ENCODE measurements at regions not wholly inside any gene's neighbourhood (a gene's known extent, or its start where the extent isn't known, plus 50 kb on each side); places are given as distances from the start of the nearest gene placed in this dataset.

GRCh38 chr12:125657681-125658080, 592.4 kb downstream of the AACS start:
- no peak for DNase-seq (ENCODE audit: low spot score)

GRCh38 chr12:125674554-125675338, 609.5 kb downstream of the AACS start:
- no peak for DNase-seq (ENCODE audit: low spot score)

- no peak for DNase-seq (ENCODE audit: low spot score)
These were observed 611.1 kb downstream of the AACS start for GRCh38 chr12:125676366-125676765.

GRCh38 chr12:125677829-125678228, 612.6 kb downstream of the AACS start:
- no peak for DNase-seq (ENCODE audit: low spot score)

GRCh38 chr12:125678589-125678993, 613.4 kb downstream of the AACS start:
- DNase-seq (ENCODE audit: low spot score), result no peak

DNA sequence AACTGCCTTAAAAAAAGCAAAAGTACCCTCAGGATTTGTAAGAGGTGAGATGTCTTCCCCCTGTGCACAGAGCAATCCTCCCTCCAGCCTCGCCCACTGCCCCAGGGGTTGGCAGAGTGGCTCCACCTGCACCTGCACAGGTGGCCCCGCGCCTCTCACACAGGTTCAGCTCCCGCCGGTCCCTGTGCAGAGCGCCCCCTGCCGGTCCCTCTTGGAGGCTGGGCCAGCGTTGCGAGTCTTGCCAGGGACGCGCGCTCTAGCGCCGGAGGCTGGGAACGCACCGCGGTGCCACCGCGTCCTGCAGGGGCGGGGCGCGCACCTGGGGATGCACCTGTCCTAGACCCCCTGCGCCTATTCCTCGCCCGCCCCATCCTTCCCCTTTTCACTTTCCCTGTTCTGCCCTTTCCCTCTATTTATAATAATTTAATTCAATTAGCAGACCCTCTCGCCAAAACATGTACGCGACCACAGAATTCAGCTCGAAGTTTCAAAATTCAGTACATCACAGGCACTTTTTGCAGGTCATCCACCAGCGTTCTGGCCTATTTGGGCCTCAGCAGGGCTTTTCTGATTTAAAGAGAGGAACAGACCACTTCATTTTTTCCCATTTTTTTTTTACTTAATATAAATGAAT, 618.6 kb downstream of the AACS start:
- no peak for DNase-seq (ENCODE audit: low spot score)

DNA sequence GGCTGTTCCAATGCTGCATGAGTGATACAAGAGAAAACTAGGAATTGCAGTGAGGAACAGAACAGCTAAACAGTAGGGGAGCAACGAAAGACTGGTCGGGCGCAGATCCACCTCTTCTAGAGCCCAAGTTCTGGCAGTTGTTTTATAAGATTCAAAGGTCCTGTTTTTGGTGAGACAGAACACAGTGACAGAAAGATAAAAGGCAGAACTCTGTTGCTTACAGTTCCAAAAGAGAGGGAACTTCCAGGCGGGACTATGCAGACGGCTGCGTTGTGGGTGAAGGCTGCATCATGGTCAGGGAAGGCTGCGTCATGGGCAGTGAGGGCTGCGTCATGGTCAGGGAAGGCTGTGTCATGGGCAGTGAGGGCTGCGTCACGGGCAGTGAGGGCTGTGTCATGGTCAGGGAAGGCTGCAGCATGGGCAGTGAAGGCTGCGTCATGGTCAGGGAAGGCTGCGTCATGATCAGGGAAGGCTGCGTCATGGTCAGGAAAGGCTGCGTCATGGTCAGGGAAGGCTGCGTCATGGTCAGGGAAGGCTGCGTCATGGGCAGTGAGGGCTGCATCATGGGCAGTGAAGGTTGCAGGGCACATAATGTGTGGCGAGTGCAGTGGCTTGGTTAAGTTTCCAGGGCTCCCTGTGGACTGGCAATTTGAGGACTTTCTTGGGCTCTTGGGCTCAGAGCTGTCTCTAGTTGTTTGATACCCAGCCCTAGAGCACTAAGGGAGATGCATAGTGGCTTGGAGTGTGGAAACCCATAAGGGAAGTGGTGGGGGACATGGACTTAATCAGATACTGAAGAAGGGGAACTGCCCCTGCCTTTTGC, 619.9 kb downstream of the AACS start:
- no peak for DNase-seq (ENCODE audit: low spot score)

GRCh38 chr12:125685915-125686314, 620.7 kb downstream of the AACS start:
- DNase-seq (ENCODE audit: low spot score), result no peak

GRCh38 chr12:125687403-125687802, 622.2 kb downstream of the AACS start:
- no peak for DNase-seq (ENCODE audit: low spot score)

- no peak for DNase-seq (ENCODE audit: low spot score)
These were observed 622.6 kb downstream of the AACS start for GRCh38 chr12:125687820-125688219.

GRCh38 chr12:125688223-125688622, 623.0 kb downstream of the AACS start:
- no peak for DNase-seq (ENCODE audit: low spot score)

DNA sequence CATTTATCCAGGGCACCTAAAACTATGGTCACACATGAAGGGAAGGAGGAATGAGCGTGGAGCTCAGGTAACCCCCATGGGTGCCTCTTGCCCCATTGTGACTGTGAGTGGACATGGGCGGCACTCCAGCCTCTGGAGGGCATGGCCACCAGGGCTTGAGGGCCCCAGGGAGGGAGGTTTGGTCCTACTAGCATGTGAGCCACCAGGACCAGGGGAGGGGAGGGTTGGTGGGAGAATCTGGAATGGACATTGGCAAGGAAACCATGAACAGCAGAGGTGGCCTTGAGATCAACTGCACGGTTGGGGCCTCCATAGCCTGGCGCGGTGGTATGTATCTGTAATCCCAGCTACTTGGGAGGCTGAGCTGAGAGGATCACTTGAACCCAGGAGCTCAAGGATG, 623.6 kb downstream of the AACS start:
- DNase-seq (ENCODE audit: low spot score), result no peak

GRCh38 chr12:125689576-125690410, 624.6 kb downstream of the AACS start:
- no peak for DNase-seq (ENCODE audit: low spot score)

GRCh38 chr12:125690841-125691240, 625.6 kb downstream of the AACS start:
- no peak for DNase-seq (ENCODE audit: low spot score)

DNA sequence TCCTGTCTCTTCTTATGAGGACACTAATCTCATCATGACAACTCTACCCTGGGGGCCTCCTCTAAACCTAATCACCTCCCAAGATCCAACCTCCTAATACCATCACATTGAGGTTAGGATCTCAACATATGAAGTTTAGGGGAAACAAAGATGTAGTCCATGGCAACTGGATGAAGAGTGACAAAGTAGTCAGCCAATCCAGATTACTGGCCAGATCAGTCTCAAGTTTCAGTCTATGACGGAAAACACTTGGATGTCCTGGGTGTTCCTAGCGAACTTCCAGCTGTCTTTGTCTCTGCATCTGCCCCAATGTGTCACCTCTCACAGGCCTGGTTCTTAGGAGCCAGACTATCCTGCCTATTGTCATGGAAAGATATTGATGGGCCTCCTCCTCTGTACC, 630.8 kb downstream of the AACS start:
- DNase-seq (ENCODE audit: low spot score), result no peak

DNA sequence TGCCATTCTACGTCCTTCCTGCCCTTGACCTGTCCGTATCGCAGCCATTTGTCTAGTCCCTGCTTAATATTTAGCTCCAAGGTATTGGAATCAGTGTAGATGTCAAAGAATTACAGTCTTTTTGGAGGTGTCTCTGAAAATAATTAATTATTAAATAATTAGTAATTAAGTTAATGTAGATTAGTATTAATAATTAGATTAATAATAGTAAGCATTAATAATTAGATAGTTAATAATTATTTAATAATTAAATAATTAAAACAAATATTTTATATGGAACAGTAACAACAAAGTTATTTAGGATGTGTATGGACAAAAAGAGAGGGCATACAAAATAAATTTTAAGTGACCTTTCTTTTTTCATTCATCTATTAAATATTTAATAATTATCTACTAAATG, 639.6 kb downstream of the AACS start:
- no peak for DNase-seq (ENCODE audit: low spot score)

DNA sequence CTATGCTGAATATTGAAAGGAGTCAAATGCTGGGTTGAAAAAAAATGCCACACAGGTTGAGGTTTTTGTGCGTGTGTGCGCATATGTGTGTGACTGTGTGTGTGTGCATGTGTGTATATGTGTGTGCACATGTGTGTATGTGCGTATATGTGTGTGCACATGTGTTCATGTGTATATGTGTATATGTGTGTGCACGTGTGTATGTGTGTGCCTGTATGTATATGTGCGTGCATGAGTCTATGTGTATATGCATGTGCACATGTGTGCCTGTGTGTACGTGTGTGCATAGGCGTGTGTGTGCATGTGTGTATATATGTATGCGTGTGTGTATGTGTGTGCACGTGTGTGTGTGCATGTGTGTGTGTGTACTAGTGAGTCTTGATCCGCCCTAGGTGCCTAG, 655.7 kb downstream of the AACS start:
- DNase-seq (ENCODE audit: low spot score), result no peak

GRCh38 chr12:125734137-125734536, 668.9 kb downstream of the AACS start:
- DNase-seq (ENCODE audit: low spot score), result peak; percentile 45

- no peak for DNase-seq (ENCODE audit: low spot score)
These were observed 673.0 kb downstream of the AACS start for GRCh38 chr12:125738211-125738610.

DNA sequence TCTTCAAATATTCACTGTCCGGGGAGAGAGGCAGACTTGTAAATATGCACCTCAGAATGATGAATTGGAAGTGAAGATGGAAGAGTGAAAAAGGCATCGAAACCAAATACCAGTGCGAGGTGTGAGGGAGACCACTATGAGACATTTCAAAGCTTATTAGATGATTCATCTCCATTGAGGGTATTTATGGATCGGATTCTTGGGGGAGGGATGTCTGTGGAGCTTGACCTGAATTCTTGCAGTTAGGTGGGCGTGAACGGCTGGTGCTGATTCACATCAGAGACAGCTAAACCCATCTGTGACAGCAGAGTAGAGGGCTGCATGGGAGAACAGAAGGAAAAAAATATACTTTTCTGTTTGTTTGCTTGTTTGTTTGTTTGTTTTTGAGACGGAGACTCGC, 677.2 kb downstream of the AACS start:
- DNase-seq (ENCODE audit: low spot score), result no peak

DNA sequence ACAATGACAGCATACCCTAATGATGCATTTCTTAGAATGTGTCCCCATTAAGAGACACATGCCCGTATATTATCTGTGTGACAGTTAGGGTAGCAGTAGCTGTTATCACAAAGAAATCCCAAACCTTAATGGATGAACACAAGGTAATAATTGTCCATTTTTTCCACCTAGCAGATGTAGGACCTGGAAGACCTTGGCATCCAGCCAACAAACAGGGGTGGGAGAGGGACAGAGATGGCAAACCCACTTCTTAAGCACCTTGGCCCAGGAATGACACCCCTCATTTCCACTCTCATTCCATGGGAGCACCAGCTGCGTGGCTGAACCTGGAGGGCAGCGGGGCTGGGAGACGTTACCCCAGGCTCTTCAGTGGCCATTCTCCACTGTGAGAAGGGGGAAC, 679.0 kb downstream of the AACS start:
- no peak for DNase-seq (ENCODE audit: low spot score)

- DNase-seq (ENCODE audit: low spot score), result peak; percentile 8
These were observed 690.3 kb downstream of the AACS start for GRCh38 chr12:125755512-125755911.

All from HT-29 (cell line).